GM18517 (cell line): ENCODE measurements at regions not wholly inside any gene's neighbourhood (a gene's known extent, or its start where the extent isn't known, plus 50 kb on each side); places are given as distances from the start of the nearest gene placed in this dataset.
"Not testable (repeated sequence)": the region's sequence is repeated elsewhere in the genome, so short reads cannot be mapped to it uniquely, and the experiment has no call there.

Experiments used
- ATAC-seq: cut with Tn5 transposase; IDR thresholded peaks from one replicate; pipeline ENCODE4 v1.9.1; 2021; ENCODE audit warnings: mild to moderate bottlenecking, moderate library complexity; ENCODE audit not compliant: unreplicated experiment

DNA sequence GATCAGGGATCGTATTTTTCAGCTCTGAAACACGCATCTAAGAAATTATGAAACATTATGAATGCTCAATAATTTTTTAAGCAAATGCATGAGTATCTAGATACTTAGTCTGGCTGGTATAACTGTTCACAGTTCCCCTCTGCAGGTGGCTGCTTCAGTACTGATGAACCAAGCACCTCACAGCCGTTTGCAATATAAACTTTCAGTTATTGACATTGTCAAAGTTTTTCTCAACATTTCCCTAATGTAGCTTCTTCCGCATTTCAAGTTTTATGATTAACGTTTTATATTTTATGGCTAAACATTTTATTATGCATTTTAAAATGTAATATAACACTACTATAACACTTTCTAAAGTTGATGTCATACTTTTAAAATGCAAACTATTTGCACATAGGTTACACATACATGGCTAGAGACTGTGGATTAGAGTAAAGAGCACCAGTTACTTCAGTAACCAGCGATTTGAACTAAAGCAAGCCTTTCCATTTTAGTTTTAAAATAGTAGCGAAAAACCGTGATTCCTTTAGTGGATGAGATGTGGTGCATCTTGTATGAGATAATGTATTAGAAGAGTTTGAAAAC is 495.4 kb downstream of the XIRP2 start:
- ATAC-seq = no peak

DNA sequence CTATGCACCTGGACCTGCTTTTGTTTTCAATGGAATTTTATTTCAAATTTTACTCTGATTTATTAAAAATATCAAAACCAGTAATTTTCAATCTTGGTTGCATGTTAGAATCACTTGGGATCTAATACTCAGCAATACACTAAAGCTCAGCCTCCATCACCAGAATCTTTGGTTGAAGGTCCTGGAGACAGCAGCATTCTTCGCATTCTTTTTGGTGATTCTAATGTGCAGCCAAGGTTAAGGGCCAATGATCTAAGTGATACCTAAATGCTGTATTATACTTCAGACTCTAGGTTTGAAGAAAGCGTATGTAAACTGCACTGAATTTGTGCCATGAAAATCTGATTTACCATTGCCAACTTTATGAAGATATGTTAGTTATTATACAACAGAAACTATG is 493.1 kb downstream of the XIRP2 start:
- ATAC-seq = no peak

DNA sequence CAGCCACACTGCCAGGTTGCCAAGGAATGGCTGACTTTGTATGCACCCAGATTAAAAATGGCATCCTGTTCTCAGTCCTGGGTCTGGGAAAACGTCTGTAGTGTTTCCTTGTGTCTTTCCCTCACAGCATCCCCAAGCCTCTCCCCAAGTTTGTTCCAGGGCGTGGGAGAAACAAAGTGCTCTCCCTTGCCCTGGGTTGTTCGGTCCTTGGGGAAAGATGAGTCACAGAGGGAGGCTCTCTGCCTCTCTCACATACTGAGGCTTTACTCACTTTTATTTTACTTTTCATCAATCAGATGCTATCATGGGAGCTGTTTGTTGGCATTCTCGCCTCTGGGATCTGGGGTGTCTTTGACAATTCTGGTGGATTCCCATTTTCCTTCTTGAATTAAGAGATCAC is 492.3 kb downstream of the XIRP2 start:
- no peak for ATAC-seq

DNA sequence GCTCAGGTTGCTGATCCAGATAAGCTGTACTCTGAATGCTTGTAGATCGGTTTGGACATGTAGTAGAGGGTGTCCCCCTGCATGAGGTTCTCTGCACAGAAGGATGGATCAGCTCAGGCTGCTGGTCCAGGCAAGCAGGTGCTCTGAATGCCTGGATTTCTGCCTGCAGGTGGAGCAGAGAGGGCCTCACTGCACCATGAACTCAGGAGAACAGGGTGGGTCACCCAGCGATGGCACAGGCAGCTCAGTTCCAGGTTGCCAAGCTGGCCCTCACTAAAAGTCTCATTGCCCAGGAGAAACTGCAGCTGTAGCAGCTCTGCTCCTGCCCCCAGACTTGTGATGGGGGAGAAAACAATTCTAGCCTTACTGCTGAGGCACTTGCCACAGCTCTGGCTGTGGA is 491.8 kb downstream of the XIRP2 start:
- ATAC-seq = no peak

DNA sequence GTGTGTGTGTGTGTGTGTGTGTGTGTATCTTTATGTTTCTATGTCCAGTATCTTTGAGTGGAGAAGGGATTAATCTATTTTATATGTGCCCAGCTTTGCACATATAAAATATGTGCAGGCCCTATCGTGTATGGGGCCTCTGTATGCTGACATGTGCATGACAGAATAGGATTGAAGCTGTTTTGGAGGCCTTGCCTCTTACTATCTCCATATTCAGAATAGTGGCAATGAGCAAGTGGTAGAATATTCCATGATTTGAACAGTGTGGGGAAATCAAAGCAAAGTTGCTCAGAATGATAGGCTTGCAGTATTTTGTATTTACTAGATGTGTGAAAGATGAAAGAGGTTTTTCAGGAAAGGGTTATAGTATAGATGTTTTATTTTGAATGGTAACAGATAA is 480.8 kb downstream of the XIRP2 start:
- ATAC-seq = no peak

DNA sequence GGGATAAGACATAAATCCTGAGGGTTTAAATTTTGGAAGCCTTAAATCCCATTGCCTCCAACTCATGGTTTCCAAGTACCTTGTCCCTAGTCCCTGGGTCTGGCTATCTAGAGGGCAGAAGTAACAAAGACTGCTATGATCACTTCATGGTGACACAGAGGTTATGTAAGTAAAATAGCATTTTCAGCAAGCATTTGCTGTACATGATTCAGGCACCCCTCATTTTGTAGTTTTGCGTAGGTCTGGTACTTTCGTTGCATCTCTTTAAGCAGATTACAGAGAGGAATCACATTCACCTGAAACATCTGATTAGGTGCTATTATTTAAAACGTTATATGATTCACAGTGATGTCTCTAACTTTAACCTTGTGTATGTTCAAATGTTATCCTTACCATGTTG is 480.1 kb downstream of the XIRP2 start:
- no peak for ATAC-seq

DNA sequence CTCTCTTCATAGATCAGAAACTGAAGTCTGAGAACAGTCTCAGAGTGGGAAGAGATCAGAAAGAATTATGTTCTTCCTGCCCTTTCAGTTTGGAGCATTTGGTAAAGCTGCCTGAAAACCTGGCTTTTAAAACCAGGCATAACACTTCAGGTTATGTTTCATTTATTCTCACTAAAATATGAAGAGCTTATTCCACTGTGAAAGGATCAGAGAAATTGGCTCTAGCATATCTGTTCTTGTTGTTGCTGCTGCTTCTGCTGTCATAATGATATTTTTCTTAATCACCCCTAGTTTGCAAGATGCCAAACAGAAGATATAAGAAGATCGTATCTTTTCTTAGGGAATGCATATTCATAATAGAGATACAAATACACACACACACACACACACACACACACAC is 476.9 kb downstream of the XIRP2 start:
- no peak for ATAC-seq

DNA sequence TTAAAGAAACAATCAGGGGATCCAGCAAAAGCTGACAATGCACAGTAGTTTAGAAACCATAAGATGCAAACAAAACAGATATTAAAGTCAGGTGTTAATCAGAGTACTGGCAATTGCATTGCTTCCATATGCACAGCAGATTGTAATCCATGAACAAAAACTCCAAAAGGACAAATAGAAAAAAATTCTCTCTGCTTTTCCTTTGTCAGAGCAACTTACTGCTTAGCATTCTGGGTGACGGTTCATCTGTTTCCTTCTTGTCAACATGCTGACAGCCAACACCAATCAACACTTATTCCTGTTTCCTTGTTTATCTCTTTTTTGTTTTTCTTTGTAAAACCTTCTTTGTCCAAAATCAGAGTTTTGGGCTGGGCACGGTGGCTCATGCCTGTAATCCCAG is 473.1 kb downstream of the XIRP2 start:
- ATAC-seq = no peak

DNA sequence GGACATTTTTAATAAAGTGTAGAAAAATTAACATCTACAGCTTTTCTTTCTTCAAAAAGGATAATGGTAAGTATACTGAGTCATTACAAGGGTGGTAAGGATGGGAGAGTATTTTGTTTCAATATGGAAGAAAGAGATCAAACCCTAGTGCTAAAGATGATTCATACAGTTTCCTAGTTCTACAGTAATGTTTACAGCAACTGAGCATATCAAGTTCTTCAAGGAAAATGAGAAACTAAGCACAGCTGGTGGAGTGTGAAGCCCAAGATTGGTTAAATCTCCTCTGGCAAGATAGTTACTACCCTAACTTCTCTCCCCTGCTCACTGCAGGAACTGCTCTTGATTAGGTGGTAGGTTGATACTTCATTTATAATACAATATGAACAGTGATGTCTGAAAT is 467.5 kb downstream of the XIRP2 start:
- no peak for ATAC-seq

DNA sequence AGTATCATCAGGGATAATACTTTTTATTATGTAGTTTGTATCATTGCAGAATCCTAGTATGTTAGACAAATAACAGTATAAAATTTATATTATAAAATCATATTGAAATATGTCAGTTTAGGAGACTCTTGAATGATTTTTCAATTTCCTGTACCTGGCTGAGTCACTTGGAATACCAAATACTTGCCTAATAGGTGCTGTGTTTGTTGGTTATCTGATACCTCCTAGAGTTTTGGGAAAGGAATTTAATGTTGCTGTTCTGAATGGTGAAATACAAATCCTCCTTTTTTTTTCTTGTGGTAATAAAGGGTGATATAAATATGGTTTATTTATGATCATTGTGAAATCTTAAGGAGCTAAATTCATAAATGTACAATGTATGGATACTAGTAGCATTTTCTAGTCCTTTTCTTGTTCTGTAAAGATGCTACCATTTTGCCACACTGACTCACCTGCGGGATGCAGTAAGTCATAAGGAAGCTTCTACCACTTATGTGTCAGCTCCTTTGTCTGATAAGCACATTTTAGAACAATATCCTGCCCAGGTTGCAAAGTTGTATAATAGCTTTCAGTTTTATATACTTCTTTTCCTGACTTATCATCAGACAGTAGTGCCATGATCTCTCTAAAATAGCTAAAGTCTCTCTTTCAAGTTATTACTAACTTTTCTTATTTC is 465.5 kb downstream of the XIRP2 start:
- no peak for ATAC-seq

DNA sequence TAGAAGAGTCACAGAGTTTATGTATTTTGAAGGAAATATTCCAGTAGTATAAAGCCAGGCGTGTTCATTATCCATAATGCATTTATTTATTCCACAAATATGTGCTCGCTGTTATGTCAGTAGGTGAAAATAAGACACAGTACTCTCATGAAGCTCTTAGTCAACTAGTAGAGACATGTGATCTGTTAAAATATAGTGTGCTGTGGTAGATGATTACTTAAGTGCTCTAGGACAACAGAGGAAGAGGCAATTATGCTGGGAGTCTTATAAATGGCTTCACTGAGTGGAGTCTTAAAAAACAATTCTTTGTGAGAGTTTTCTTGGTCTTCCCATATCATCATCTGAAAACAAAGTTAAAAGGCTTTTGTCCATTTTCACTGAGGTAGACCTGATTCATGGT is 457.3 kb downstream of the XIRP2 start:
- no peak for ATAC-seq

DNA sequence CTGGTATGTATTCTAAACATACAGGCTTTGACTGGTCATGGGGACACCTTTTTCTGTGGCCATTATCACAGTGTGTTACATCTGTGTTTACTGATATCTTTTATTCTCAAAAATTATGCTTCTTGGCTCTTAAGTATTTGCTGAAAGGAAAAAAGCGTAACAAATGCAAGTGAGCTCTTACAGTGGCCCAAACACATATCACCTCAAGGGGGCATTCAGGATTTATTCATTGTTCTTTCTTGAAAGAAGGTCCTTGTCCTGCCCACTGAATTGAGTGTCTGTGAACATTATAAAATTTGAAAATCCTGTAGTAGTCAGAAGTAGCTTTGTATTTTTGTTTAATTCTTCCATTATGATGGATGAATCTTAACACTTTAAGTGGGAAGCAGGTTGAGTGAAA is 454.5 kb downstream of the XIRP2 start:
- no peak for ATAC-seq

DNA sequence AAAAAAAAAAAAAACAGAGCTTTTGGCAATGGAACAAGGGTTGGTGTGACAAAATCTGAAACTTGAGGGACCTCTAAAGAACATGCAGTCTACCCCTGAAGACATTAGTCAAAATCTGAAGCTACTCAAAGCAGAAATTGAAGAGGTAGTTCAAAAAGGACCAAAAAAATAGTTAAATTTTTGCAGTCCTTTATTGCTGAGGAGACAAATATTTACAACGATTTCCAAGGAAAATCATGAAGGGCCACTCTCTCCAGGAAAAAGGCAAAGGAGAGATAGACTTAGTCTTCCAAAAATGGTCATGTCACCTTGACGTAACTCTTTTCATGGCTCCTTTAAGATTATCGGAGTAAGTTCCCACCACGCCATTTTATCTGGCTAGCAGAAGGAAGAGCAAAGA is 452.0 kb downstream of the XIRP2 start:
- no peak for ATAC-seq

DNA sequence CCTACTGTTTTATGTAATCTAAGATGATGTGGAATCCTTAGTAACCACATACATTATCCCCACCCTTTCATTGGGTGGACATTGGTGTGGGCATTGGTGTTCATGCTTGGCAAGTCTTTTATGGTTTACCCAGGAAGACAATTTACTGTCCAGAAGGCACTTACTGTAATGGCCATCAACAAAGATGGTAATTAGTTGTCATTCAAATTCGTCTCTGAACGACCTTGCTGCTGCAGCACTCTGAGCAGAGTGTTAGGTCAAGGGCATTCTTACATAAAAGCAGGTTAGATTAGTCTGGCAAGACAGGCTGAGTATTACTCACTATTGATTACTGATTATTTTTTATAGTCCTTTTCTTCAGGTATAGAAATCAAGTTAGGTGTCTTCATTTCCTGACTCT is 447.9 kb downstream of the XIRP2 start:
- ATAC-seq = no peak

DNA sequence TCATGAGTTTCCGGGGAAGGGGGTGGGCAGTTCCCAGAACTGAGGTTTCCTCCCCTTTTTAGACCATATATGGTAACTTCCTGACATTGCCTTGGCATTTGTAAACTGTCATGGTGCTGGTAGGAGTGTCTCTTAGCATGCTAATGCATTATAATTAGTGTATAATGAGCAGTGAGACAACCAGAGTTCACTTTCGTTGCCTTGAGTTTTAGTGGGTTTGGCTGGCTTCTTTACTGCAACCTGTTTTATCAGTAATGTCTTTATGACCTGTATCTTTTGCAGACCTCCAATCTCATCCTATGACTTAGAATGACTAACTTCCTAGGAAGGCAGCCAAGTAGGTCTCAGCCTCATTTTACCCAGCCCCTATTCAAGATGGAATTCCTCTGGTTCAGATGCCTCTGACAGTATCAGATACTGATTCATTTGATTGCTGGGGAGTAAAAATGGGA is 447.3 kb downstream of the XIRP2 start:
- no peak for ATAC-seq

DNA sequence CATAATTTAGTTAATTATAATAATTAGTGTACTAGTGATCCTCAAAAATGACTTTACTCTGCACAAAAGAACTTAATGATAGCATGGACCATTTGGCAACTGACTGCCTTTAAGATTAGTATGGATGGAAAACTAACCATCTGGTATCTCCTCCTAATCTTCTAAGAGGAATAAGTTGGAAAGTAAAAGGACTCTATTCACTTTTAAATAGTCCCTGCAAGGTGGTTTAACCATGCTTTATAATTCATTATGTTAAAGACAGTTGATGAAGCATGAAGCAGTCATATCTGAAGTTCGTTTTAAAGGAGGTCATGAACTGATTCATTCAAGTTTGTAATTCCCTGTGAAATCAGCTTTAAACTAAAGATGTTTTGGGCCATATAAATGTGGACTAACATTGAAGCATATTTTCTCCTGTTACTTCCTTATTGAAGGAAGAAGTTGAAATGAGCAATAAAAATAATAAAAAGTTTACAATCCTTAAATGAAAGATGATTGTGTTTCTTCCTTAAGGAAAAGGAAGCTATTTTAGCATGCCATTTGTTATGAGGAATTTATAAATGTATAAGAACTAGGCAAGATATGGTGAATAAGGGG is 446.0 kb downstream of the XIRP2 start:
- ATAC-seq = no peak

DNA sequence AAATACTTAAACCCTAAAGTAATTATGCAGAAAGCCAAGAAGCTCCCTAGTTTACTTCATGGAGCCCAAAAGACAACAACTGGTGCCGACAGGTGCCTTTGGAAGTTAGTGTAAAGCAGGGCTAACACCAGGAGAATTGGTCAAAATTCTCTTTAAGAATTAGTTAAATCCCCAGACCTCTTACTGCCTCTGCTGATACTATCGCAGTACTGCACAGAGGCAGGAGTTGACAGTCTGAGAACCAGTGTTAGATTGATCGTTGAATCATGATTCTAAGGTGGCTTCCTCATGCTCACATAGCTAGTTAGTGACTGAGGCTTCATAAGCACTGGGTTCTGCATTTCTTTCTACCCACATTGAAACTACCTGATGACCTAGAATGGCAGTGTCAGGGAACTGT is 445.0 kb downstream of the XIRP2 start:
- ATAC-seq = no peak

DNA sequence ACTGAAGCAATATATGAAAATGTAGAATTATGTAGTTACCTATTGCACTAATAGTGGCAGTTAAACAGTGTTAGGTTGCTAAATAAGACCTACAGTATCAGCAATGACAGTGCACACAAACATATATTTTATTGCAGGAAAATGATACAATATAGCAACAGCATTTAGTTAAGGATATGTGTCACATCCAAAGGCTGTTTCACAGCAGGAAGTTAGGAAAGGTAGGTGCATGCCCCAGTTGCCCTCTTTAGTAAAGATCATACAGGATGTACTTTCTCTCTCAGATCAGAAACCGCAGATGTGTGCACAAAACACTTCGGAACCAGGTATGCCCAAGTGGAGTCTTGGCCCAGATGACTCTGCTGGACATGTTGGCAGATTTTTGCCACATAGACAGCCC is 444.1 kb downstream of the XIRP2 start:
- ATAC-seq = no peak

DNA sequence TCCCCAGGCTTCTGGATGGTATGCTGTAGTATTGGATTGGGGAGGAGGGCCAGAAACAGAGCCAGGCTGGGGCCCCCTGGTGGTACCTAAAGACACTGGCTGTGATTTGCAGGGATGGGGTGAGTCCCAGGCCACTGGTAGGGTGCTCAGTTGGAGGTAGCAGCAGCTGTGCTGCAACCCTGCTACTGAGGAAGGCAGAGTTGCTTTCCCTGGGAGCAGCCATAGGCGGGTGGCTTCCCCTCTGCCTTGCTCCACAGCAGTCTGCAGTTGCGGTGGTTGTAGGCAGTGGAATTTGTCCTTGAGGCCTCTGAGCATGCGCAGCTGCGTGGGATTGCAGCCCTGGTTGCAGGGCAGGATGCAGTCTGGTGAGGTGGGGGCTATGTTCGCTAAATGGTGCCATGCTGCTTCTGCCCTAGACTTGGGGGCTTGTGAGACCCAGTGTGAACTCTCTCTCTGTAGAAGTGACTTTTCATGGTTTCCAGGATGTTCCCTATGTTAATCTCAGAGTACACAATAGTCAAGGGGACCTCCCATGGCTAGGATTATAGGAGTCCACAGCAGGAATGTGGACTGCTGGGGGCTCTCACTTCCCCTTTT is 443.5 kb downstream of the XIRP2 start:
- ATAC-seq = no peak

DNA sequence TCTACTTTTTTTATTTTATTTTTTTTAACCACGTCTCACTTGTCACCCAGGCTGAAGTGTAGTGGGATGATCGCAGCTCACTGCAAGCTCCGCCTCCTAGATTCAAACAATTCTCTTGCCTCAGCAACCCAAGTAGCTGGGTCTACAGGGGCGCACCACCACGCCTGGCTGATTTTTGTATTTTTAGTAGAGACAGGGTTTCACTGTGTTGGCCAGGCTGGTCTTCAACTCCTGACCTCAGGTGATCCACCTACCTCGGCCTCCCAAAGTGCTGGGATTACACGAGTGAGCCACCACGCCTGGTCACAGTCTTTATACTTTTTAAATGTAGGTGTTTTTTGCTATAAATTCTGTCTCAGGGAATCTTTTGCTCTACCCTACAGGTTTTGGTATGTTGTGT is 440.5 kb downstream of the XIRP2 start:
- ATAC-seq = not testable (repeated sequence)

DNA sequence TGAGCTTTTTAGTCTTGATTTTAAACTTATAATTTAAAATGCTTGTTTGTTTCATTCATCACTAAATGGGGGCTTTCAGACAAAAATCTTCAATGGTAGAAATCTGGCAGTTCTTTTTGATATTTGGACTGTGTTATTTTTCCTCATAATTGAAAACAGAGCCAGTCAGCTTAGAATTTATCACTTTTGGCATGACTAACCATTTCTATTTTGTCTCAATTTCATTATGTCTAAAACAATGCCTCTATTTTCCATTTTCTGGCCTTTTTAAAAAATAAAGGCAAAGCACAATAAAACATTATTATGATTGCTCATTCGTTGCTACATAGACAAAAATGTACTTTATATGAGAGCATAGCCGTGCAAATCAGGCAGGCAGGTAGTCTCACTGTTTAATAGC is 434.5 kb downstream of the XIRP2 start:
- no peak for ATAC-seq

DNA sequence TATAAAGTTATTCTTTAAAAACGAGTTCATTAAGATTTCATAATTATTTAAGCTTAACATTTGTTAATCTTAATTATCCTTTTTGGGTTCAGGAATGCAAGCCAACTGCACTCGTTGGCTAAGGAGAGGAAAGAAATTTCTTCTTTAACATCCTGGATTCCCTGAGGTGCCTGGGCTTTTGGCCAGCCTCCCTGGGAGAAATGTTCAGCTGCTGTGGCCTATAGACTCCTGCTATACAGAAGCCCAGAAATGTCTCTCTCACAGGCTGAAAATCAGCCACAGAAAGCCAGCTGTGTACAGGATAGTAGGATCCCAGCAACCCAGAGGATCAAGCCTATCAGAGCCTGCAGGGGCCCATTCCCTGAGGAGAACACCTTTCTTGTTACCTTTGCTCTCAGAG is 430.3 kb downstream of the XIRP2 start:
- ATAC-seq = no peak
